Transverse colon (tissue), 4 donors: ENCODE measurements at regions not wholly inside any gene's neighbourhood (a gene's known extent, or its start where the extent isn't known, plus 50 kb on each side); places are given as distances from the start of the nearest gene placed in this dataset.

ENCODE experiments used
- EP300 ChIP-seq: sonication (generic); formaldehyde crosslinking; IDR thresholded peaks from one replicate; pipeline ENCODE4 v1.6.1; 2017; ENCODE audit warnings: antibody characterized with exemption, low read depth
- POLR2A ChIP-seq: fragments of 450-650 bp; IDR thresholded peaks from one replicate; pipeline ENCODE4 v1.6.1; 2016; ENCODE audit warnings: antibody characterized with exemption, mild to moderate bottlenecking, moderate library complexity
- POLR2AphosphoS5 ChIP-seq, 3 donors: sonication (generic); formaldehyde crosslinking; IDR thresholded peaks; one replicate each; pipeline ENCODE4 v1.6.1; 2016; ENCODE audit warnings: antibody characterized with exemption in 3 of 3
- TF ChIP-seq, protein P1 (sequence below), 5 experiments: fragments of 200-600 bp in 3 of 5; fragments of 450-650 bp in 2 of 5; sonication (generic) in 3 of 5; IDR thresholded peaks; 1 replicate in 2 of 5; 2 replicates in 3 of 5; pipeline ENCODE4 v1.5.1; 2016 to 2017; ENCODE audit warnings: antibody characterized with exemption in 5 of 5, inconsistent platforms in 3 of 5, mild to moderate bottlenecking in 2 of 5, moderate library complexity in 1 of 5

DNA sequence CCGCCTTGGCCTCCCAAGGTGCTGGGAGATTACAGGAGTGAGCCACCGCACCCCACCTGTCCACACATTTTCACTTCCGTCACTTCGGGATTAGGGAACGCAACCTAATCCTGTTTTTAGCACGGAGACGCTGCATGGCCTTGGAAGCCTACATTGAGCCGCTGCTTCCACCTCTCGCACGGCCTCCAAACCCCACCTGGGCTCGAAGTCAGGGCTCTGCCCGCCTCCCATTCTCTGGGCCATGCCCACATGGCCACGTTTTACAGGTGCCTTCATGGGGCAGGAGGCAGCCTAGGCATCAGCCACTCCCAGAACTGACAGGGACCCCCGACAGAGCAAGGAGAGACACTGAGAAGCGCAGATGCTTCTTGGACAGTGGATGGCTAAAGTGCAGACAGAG lies 100.6 kb downstream of the OAT start:
- TF ChIP-seq, protein P1, sequence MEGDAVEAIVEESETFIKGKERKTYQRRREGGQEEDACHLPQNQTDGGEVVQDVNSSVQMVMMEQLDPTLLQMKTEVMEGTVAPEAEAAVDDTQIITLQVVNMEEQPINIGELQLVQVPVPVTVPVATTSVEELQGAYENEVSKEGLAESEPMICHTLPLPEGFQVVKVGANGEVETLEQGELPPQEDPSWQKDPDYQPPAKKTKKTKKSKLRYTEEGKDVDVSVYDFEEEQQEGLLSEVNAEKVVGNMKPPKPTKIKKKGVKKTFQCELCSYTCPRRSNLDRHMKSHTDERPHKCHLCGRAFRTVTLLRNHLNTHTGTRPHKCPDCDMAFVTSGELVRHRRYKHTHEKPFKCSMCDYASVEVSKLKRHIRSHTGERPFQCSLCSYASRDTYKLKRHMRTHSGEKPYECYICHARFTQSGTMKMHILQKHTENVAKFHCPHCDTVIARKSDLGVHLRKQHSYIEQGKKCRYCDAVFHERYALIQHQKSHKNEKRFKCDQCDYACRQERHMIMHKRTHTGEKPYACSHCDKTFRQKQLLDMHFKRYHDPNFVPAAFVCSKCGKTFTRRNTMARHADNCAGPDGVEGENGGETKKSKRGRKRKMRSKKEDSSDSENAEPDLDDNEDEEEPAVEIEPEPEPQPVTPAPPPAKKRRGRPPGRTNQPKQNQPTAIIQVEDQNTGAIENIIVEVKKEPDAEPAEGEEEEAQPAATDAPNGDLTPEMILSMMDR (IDR thresholded peaks at IDR 0.05): no peak
- TF ChIP-seq POLR2A: no peak
- TF ChIP-seq EP300: no peak
- TF ChIP-seq POLR2AphosphoS5 (IDR thresholded peaks at IDR 0.05): no peak
